ENCODE measurements at regions not wholly inside any gene's neighbourhood (a gene's known extent, or its start where the extent isn't known, plus 50 kb on each side); places are given as distances from the start of the nearest gene placed in this dataset.

GRCh38 chr7:25520017-25520416 lies 291.7 kb upstream of the NPVF start:
- Mint-ChIP-seq H3K4me3 (ENCODE audit: unreplicated experiment) (no peak overlapping the region), H3K9me3 (ENCODE audit: unreplicated experiment) (no peaks in the 10 kb centered on the region), H3K27me3 (ENCODE audit: unreplicated experiment) (peaks cover 9% of the 10 kb centered on the region), H3K4me1 (ENCODE audit: unreplicated experiment) (peaks cover 21% of the 10 kb centered on the region), H3K36me3 (ENCODE audit: low read depth, unreplicated experiment) (no peaks in the 10 kb centered on the region), H3K27ac (ENCODE audit: unreplicated experiment) (peak overlapping the region; percentile 37)
- no peak for DNase-seq (ENCODE audit: low spot score)
- TF ChIP-seq CTCF (IDR thresholded peaks at IDR 0.05; ENCODE audit: unreplicated experiment), result no peak

- TF ChIP-seq CTCF (IDR thresholded peaks at IDR 0.05; ENCODE audit: unreplicated experiment), result no peak
- H3K4me1 Mint-ChIP-seq (ENCODE audit: unreplicated experiment), result peaks cover 23% of the 10 kb centered on the region
- H3K9me3 Mint-ChIP-seq (ENCODE audit: unreplicated experiment), result no peaks in the 10 kb centered on the region
These were observed 292.2 kb upstream of the NPVF start for GRCh38 chr7:25520516-25520915.

GRCh38 chr7:25521236-25521635 lies 292.9 kb upstream of the NPVF start:
- Mint-ChIP-seq H3K4me1 (ENCODE audit: unreplicated experiment) (peaks cover 30% of the 10 kb centered on the region), H3K9me3 (ENCODE audit: unreplicated experiment) (no peaks in the 10 kb centered on the region), H3K27ac (ENCODE audit: unreplicated experiment) (no peak overlapping the region), H3K27me3 (ENCODE audit: unreplicated experiment) (peaks cover 10% of the 10 kb centered on the region), H3K36me3 (ENCODE audit: low read depth, unreplicated experiment) (no peaks in the 10 kb centered on the region), H3K4me3 (ENCODE audit: unreplicated experiment) (no peak overlapping the region)
- no peak for TF ChIP-seq CTCF (IDR thresholded peaks at IDR 0.05; ENCODE audit: unreplicated experiment)
- no peak for DNase-seq (ENCODE audit: low spot score)

More at GRCh38 chr7:25520516-25520915, 292.2 kb upstream of the NPVF start:
- H3K36me3 Mint-ChIP-seq (ENCODE audit: low read depth, unreplicated experiment), result no peaks in the 10 kb centered on the region
- DNase-seq (ENCODE audit: low spot score), result no peak
- no peak overlapping the region for H3K4me3 Mint-ChIP-seq (ENCODE audit: unreplicated experiment)
- peaks cover 10% of the 10 kb centered on the region for H3K27me3 Mint-ChIP-seq (ENCODE audit: unreplicated experiment)
- H3K27ac Mint-ChIP-seq (ENCODE audit: unreplicated experiment), result peak overlapping the region; percentile 37

- no peak overlapping the region for H3K4me3 Mint-ChIP-seq (ENCODE audit: unreplicated experiment)
- H3K9me3 Mint-ChIP-seq (ENCODE audit: unreplicated experiment), result no peaks in the 10 kb centered on the region
- TF ChIP-seq CTCF (IDR thresholded peaks at IDR 0.05; ENCODE audit: unreplicated experiment), result no peak
- peaks cover 10% of the 10 kb centered on the region for H3K27me3 Mint-ChIP-seq (ENCODE audit: unreplicated experiment)
- H3K4me1 Mint-ChIP-seq (ENCODE audit: unreplicated experiment), result peaks cover 38% of the 10 kb centered on the region
- DNase-seq (ENCODE audit: low spot score), result no peak
- H3K36me3 Mint-ChIP-seq (ENCODE audit: low read depth, unreplicated experiment), result no peaks in the 10 kb centered on the region
- no peak overlapping the region for H3K27ac Mint-ChIP-seq (ENCODE audit: unreplicated experiment)
These were observed 294.4 kb upstream of the NPVF start for GRCh38 chr7:25522727-25523126.

- Mint-ChIP-seq H3K9me3 (ENCODE audit: unreplicated experiment) (no peaks in the 10 kb centered on the region), H3K4me1 (ENCODE audit: unreplicated experiment) (peaks cover 17% of the 10 kb centered on the region), H3K27ac (ENCODE audit: unreplicated experiment) (no peak overlapping the region), H3K36me3 (ENCODE audit: low read depth, unreplicated experiment) (no peaks in the 10 kb centered on the region), H3K4me3 (ENCODE audit: unreplicated experiment) (no peak overlapping the region), H3K27me3 (ENCODE audit: unreplicated experiment) (peaks cover 4% of the 10 kb centered on the region)
- no peak for TF ChIP-seq CTCF (IDR thresholded peaks at IDR 0.05; ENCODE audit: unreplicated experiment)
- DNase-seq (ENCODE audit: low spot score), result no peak
These were observed 299.4 kb upstream of the NPVF start for GRCh38 chr7:25527665-25528170.
